Neuron (in vitro differentiated cells): ENCODE measurements at regions not wholly inside any gene's neighbourhood (a gene's known extent, or its start where the extent isn't known, plus 50 kb on each side); places are given as distances from the start of the nearest gene placed in this dataset.

Experiments used
- H2AFZ ChIP-seq: one replicate; pipeline ENCODE4 v1.6.1; 2013; ENCODE audit warnings: low read depth, mild to moderate bottlenecking, inconsistent platforms, low read length, moderate library complexity
- H3K27me3 ChIP-seq: one replicate; pipeline ENCODE4 v1.6.1; 2013; ENCODE audit warnings: low read length; ENCODE audit not compliant: insufficient read depth
- H3K36me3 ChIP-seq: one replicate; pipeline ENCODE4 v1.6.1; 2013; ENCODE audit warnings: low read length; ENCODE audit not compliant: insufficient read depth
- H3K4me1 ChIP-seq: one replicate; pipeline ENCODE4 v1.6.1; 2013; ENCODE audit warnings: low read length; ENCODE audit not compliant: insufficient read depth
- H3K4me3 ChIP-seq: 2 replicates; pipeline ENCODE4 v1.5.1; 2013; ENCODE audit warnings: mild to moderate bottlenecking, low read length, moderate library complexity
- H3K9me3 ChIP-seq: one replicate; pipeline ENCODE4 v1.6.1; 2013; ENCODE audit warnings: low read length

- H2AFZ ChIP-seq = no peak overlapping the region
- no peaks in the 10 kb centered on the region for H3K36me3 ChIP-seq
- no peaks in the 10 kb centered on the region for H3K4me1 ChIP-seq
- H3K9me3 ChIP-seq = no peaks in the 10 kb centered on the region
- H3K4me3 ChIP-seq = no peak overlapping the region
- H3K27me3 ChIP-seq = no peaks in the 10 kb centered on the region
Observed at GRCh38 chrX:20829665-20830491, 544.3 kb upstream of the CNKSR2 start.

- Histone ChIP-seq H3K36me3 (no peaks in the 10 kb centered on the region), H3K9me3 (no peaks in the 10 kb centered on the region), H3K4me3 (no peak overlapping the region), H2AFZ (no peak overlapping the region), H3K4me1 (no peaks in the 10 kb centered on the region), H3K27me3 (no peaks in the 10 kb centered on the region)
Observed at GRCh38 chrX:20825984-20826383, 548.2 kb upstream of the CNKSR2 start.

GRCh38 chrX:20803971-20804370 is 537.3 kb upstream of the RPS6KA3 start:
- Histone ChIP-seq H3K27me3 (no peaks in the 10 kb centered on the region), H3K36me3 (no peaks in the 10 kb centered on the region), H3K9me3 (peaks cover 3% of the 10 kb centered on the region), H3K4me1 (no peaks in the 10 kb centered on the region), H2AFZ (no peak overlapping the region), H3K4me3 (no peak overlapping the region)

- Histone ChIP-seq H3K36me3 (no peaks in the 10 kb centered on the region), H3K4me1 (no peaks in the 10 kb centered on the region), H3K27me3 (no peaks in the 10 kb centered on the region), H3K9me3 (peaks cover 3% of the 10 kb centered on the region), H3K4me3 (no peak overlapping the region), H2AFZ (no peak overlapping the region)
Observed at GRCh38 chrX:20802036-20802435, 535.3 kb upstream of the RPS6KA3 start.

GRCh38 chrX:20796450-20796849 is 529.7 kb upstream of the RPS6KA3 start:
- Histone ChIP-seq H3K4me3 (no peak overlapping the region), H3K36me3 (no peaks in the 10 kb centered on the region), H3K9me3 (peaks cover 3% of the 10 kb centered on the region), H3K27me3 (no peaks in the 10 kb centered on the region), H3K4me1 (no peaks in the 10 kb centered on the region), H2AFZ (no peak overlapping the region)

- Histone ChIP-seq H3K36me3 (no peaks in the 10 kb centered on the region), H3K27me3 (no peaks in the 10 kb centered on the region), H3K4me3 (no peak overlapping the region)
Observed at GRCh38 chrX:20789103-20789502, 522.4 kb upstream of the RPS6KA3 start.

GRCh38 chrX:20767346-20767745 is 500.6 kb upstream of the RPS6KA3 start:
- no peaks in the 10 kb centered on the region for H3K27me3 ChIP-seq
- H2AFZ ChIP-seq = no peak overlapping the region
- no peaks in the 10 kb centered on the region for H3K9me3 ChIP-seq
- H3K4me1 ChIP-seq = no peaks in the 10 kb centered on the region
- no peaks in the 10 kb centered on the region for H3K36me3 ChIP-seq
- H3K4me3 ChIP-seq = no peak overlapping the region

More at GRCh38 chrX:20789103-20789502, 522.4 kb upstream of the RPS6KA3 start:
- H3K4me1 ChIP-seq = no peaks in the 10 kb centered on the region
- no peak overlapping the region for H2AFZ ChIP-seq
- no peaks in the 10 kb centered on the region for H3K9me3 ChIP-seq

- Histone ChIP-seq H3K4me1 (no peaks in the 10 kb centered on the region), H3K36me3 (no peaks in the 10 kb centered on the region), H2AFZ (no peak overlapping the region), H3K27me3 (no peaks in the 10 kb centered on the region), H3K9me3 (no peaks in the 10 kb centered on the region), H3K4me3 (no peak overlapping the region)
Observed at GRCh38 chrX:20756585-20756984, 489.9 kb upstream of the RPS6KA3 start.

- no peaks in the 10 kb centered on the region for H3K27me3 ChIP-seq
- H3K9me3 ChIP-seq = no peaks in the 10 kb centered on the region
- no peak overlapping the region for H2AFZ ChIP-seq
- no peaks in the 10 kb centered on the region for H3K4me1 ChIP-seq
- H3K36me3 ChIP-seq = no peaks in the 10 kb centered on the region
- H3K4me3 ChIP-seq = no peak overlapping the region
Observed at GRCh38 chrX:20753076-20753475, 486.4 kb upstream of the RPS6KA3 start.

GRCh38 chrX:20746690-20747089 is 480.0 kb upstream of the RPS6KA3 start:
- H3K27me3 ChIP-seq = no peaks in the 10 kb centered on the region
- no peaks in the 10 kb centered on the region for H3K9me3 ChIP-seq

GRCh38 chrX:20743046-20743445 is 476.3 kb upstream of the RPS6KA3 start:
- Histone ChIP-seq H3K36me3 (no peaks in the 10 kb centered on the region), H3K9me3 (no peaks in the 10 kb centered on the region), H3K27me3 (no peaks in the 10 kb centered on the region), H2AFZ (no peak overlapping the region), H3K4me3 (no peak overlapping the region), H3K4me1 (no peaks in the 10 kb centered on the region)

More at GRCh38 chrX:20746690-20747089, 480.0 kb upstream of the RPS6KA3 start:
- Histone ChIP-seq H3K4me1 (no peaks in the 10 kb centered on the region), H3K4me3 (no peak overlapping the region), H2AFZ (no peak overlapping the region), H3K36me3 (no peaks in the 10 kb centered on the region)

- H3K9me3 ChIP-seq = no peaks in the 10 kb centered on the region
- no peaks in the 10 kb centered on the region for H3K36me3 ChIP-seq
- H3K4me1 ChIP-seq = no peaks in the 10 kb centered on the region
- H2AFZ ChIP-seq = no peak overlapping the region
- H3K4me3 ChIP-seq = no peak overlapping the region
- H3K27me3 ChIP-seq = no peaks in the 10 kb centered on the region
Observed at GRCh38 chrX:20742106-20742505, 475.4 kb upstream of the RPS6KA3 start.

- Histone ChIP-seq H3K9me3 (no peaks in the 10 kb centered on the region), H3K4me3 (no peak overlapping the region)
Observed at GRCh38 chrX:20740443-20740842, 473.7 kb upstream of the RPS6KA3 start.

More at GRCh38 chrX:20740443-20740842, 473.7 kb upstream of the RPS6KA3 start:
- H3K4me1 ChIP-seq = no peaks in the 10 kb centered on the region
- no peaks in the 10 kb centered on the region for H3K27me3 ChIP-seq
- H2AFZ ChIP-seq = no peak overlapping the region
- no peaks in the 10 kb centered on the region for H3K36me3 ChIP-seq
